NCI-H226 (cell line): ENCODE measurements at regions not wholly inside any gene's neighbourhood (a gene's known extent, or its start where the extent isn't known, plus 50 kb on each side); places are given as distances from the start of the nearest gene placed in this dataset.

Experiments
- DNase-seq: peaks from one replicate; pipeline ENCODE4 v3.0.0-alpha.2; 2015

DNA sequence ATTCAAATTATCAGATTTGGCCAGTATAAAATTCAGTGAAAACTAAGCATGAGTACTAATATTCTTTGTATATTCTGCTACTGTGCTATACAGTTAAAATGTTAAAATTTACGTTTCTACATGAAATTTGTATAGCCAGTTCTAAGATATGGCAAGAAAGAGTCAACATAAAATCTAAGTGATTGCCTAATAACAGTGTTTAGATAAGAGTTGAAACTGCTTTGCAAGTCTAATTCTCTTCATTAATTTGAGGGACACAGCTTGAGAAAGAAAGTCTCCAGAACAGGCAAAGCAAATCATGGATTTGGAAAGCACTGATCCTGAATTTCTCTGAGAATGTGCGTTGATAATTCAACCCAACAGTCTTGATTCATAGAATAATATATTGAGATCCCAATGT is 630.9 kb upstream of the USP24 start:
- no peak for DNase-seq

DNA sequence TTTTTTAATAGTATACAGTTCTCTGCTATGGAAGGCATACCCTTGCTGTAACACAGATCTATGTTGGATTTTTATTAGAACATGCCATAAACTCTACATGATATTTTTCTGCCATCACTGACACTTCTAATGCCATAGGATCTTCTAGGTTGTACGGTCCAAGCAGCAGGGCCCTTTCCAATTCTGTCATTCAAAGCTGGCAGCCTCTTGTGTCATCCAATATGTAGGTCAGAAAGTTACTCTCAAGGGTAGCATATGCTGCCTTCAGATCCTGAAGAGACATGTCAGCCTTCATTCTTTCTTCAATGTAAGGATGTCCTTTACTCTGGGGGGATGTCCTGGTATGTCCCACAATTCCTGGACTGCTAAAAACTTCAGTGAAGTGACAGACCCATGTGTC is 629.2 kb upstream of the USP24 start:
- DNase-seq, result no peak

DNA sequence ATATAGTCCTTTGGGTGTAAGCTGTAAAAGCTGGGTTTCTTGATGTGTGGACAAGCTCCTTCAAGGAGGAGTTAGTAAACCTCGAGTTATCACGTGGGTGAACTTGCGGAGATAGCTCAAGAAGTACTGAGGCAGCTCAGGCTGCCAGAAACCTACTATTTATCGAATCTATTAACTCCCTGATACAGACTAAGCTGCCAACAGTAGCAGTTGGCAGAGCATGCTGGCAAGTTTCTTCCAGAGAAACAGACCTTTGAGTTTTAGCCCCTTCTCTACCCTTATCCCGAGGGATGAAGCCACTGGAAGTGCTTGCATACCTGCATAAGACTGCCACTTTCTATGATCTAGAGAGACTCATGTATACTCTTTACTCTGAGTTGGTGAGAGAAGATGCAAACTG is 624.5 kb upstream of the USP24 start:
- no peak for DNase-seq

DNA sequence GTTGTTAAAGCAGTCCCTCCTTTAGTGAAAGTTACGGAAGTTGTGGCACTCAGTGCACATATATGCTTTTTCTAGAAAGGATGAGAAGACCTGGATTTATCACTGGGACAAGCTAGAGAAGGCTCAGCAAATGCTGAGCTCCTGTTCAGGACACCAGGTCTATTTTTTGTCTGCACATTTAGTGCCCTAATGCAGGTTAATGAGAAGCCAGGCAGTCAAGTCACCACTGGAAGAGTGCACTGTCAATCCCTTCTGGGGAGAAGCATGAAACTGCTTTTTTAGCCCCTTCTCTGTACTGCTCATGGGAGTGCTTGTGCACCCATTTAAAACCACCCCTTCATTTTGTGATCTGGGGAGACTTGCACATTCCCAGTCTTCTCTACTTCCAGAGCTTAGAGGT is 624.1 kb upstream of the USP24 start:
- no peak for DNase-seq

DNA sequence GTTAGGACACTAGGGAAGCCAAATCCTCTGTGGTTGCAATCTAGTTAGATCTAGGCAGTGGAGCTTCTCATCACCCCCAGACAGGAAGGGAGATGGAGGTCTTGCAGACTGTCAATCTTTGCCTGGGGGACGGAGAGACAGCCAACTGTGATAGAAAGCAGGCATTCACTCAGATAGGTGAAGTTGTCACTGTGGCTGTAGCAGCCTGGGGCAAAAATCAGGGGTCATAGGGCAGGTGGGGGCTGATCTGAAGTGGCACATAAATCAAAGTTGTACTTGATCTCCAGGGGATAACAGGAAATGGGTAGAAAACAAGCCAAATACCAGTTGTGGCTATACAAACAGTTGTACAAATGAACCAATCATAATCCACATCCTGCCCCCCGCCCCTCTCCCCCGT is 620.9 kb upstream of the USP24 start:
- DNase-seq, result no peak

- no peak for DNase-seq
Measured at GRCh38 chr1:55833529-55834091, 618.4 kb upstream of the USP24 start.

DNA sequence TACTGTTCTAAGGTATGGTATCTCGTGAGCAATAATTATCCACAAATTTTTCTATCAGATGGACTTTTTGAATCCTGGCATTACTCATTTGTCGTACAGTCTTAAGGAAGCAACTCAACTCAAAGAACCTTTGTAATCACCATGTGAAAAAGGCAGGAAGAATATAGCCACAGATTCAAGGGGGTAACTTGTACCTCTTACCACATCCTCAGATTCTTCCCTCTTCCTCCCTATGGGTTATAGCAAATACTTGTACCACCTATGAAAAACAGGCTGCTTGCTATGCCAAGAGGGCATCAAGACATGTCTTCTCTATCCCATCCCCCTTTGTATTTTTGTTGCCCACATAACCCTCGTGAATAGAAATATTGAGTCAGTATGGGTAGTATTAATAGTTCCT is 616.6 kb upstream of the USP24 start:
- no peak for DNase-seq

DNA sequence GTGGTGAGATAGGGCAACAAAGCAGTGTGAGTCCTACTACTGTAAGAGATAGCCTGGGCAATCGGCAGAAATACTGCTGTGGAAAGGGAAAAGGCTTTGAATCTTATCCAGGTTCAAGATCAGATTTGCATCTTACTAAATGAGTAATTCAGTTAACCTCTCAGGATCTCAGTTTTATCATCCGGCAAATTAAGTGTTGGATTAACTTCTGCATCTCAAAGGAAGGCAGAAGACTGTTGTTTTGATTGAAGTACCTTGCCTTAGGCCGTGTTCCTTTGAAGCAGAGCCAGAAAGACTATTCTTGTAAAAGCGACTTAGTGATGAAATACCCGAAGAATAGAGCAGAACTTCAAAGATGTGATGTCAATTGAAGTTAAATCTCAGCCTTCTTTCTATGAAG is 612.9 kb upstream of the USP24 start:
- DNase-seq, result peak; percentile 47

GRCh38 chr1:55827350-55827749 is 612.2 kb upstream of the USP24 start:
- DNase-seq, result peak; percentile 92

DNA sequence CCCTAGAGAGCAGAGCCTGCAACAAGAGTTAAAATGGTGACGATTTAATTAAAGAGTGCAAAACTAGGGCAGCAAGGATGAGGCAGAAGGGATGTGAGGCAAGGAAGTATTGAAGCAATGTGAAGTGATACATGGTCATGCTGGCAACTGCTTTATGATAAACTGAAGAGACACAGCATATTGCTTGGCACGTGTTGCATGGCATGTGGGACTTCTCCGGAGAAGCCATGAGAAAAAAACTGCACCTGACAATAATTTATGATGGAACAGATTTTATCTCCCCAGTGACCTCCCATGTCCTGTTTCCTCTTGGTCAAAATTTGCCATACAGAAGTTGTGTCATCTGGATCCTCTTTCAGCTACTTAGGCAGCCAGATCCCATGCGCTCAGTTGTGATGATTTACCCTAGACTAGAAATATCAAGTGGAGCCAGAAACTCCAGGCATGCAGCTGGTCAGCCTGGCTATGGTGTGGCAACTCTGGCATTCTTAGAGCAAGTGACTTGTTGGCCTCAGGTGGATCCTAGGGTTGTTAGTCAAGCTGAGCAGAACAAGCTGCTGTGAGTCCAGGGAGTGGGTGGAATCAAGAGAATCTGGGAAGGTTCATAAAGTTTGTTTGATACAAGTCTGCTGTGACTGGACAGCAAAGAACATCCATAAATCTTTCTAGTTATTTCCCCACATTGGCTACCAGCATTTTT is 611.4 kb upstream of the USP24 start:
- DNase-seq, result no peak

GRCh38 chr1:55825461-55825860 is 610.3 kb upstream of the USP24 start:
- no peak for DNase-seq

DNA sequence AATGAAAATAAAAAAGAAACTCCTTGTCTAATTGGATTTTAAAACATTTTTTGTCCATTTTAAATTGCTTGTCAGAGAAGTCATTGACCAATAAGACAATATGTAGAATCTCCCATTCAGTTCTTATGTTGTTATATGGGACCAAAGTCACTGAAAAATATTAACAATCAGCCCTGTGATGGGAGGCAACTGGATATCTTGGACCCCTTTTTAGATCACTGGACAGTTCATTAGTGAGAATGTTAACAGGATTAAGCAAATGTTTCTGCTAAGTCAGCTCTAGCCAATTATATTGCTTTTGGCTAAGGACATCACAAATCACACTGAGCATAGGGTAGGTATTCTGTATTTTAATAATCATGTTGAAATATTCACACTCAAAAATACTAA is 609.1 kb upstream of the USP24 start:
- DNase-seq, result no peak

DNA sequence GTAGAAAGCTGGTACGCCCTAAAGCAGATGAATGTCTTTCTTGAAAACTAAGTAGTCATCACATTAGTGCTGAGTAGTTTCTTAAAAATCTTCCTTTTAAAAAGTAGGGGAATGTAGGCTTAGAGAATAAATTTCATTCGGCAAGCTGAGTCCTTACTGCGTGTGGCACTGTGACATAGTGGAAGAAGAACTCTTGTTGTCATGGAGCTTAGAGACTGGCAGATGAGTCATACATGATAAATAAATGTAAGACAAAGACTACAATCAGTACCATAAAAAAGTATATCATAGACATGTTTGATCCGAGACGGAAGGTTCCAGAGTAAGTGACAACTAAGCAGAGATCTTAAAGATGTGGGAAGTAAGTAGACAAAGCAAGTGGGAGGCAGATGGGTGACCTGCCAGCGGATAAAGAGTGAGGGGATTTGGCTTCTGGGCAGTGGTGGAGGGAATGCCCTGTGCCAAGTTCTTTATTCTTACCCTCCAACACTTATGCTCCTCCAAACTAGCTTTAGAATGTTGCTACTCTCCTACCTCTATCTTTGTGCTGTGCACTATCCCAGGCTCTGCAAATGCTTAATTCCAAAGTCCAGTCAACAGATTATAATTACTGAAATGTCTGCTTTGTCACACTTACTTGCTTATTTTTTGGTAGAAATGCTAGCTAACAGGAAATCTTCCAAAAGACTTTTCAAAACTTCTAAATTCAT is 608.5 kb upstream of the USP24 start:
- no peak for DNase-seq

DNA sequence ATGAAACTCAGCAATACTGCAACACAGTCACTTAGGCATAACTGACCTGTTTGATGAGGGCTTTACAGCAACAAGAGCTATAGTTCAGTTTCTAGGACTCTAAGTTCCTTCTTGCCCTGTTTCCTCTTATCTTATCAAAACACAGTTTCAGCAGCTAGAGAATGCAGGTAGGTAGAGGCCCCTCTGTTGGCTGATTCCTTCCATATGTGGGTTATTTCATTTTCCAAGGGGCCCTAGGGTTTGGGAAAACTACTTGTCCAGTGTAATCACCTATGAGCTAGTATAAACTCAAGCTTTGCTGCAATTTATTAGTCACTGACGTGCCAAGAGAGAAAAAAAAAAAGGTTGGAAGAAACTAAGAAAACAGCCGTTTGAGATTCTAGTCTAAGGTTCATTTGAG is 607.7 kb upstream of the USP24 start:
- no peak for DNase-seq

DNA sequence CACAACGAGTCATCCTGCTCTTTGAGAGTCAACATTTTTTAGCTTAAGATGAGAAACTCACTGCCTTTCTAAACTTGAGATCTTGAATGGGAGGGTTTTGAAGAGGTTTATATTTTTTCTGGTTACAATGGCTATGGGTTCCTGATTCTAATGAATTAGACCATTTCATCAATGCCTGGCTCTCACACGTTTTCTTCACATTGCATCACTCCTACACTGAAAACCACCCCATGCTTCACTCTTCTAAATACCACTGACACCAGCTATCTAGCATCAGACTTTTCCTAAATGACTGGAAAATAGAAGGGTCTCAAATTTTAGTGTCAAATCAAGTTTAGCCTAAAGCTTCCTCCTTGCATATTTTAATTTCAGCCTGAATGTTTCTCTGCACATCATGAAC is 606.1 kb upstream of the USP24 start:
- no peak for DNase-seq

- DNase-seq, result no peak
Measured at GRCh38 chr1:55820501-55820900, 605.3 kb upstream of the USP24 start.

DNA sequence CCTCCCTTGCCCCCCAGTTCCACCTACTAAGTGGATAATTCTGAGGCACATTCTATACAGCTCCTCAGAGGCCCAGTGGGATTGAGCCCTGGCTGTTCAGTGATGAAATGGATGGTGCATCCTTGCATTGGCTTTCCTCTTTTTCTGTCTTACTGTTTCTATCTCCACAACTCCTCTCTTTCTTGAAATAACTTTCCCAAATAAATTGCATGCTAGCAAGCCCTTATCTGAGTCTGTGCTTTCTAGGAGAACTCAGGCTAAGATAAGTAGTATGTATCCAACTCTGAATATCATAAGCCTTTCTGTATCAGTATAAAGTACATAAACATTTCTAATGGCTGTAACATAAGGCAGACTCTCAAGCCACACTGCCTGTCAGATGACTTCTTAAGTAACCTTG is 603.8 kb upstream of the USP24 start:
- DNase-seq, result no peak

GRCh38 chr1:55816456-55817426 is 601.6 kb upstream of the USP24 start:
- DNase-seq, result no peak

DNA sequence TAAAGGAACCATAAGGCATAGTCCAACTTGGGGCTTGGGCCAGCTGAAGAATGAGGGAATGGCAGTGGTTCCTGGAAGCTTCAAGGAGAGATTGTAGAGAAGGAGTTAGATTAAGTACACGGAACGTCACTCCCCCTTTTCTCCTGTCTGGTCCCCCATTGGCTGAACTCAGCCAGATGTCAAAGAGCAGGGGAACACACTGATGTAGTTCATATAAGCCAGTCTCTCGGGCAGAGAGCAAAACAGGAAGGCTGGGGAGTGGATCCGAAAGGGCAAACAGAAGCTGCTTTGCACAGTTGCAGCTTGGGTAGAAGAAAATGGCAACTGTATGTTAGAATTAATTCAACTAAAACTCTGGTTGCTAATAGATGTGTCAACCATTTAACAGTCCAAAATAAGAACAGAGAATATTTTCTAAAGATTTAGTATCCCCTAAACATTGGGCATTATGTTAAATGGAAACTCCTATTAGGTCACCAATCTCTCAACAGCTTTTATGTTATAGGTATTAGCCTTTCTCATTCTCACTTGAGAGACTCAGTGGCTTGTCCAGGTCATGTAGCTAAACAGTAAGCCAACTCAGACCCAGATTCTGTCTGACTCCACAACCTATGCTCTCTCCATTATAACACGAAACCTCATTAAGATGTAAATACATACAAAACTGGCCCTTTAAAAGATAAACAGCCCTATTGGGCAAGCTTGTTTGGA is 600.7 kb upstream of the USP24 start:
- DNase-seq, result no peak

DNA sequence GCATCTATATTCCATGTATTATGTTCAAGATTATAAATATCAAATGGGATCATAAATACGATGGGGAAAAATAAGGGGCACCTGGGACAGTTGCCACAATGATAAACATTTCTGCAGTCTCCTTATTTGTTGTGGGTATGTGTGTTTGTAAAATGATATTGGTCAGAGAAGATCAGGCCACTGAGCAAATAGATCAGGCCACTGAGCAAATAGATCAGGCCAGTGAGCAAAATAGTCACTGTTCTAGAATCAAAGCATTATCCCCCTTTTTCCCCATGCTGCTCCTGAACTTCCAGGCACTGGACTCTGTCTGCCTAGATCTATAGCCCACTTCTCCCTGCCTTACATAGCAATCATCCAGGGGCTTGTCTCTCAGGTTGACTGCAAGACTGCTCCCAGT is 599.8 kb upstream of the USP24 start:
- no peak for DNase-seq

- DNase-seq, result peak; percentile 46
Measured at GRCh38 chr1:55813618-55814017, 598.5 kb upstream of the USP24 start.

DNA sequence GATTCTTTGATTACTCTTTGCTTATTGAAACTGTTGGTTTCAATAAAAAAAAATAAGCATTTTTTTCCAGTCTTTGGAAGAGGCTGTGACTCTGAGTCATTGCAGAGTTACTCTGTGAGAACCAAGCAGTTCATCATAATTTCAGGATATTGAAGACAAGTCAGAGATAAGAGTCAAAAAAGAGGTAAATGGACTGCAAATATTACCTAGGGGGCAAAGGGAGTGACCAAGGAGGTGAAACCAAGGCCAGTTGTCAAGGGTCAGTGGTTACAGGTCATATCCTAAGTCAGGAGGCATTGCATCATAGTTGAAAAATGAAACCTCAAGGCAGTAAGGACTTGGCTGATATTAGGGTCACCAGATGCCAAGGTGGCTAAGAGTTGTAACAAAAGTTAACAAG is 597.1 kb upstream of the USP24 start:
- peak; percentile 70 for DNase-seq

GRCh38 chr1:55808263-55808662 is 593.1 kb upstream of the USP24 start:
- no peak for DNase-seq
